ENCODE measurements at regions not wholly inside any gene's neighbourhood (a gene's known extent, or its start where the extent isn't known, plus 50 kb on each side); places are given as distances from the start of the nearest gene placed in this dataset.

- FAIRE-seq (no peak), DNase-seq (ENCODE audit: insufficient read length, low spot score) (no peak)
- TF ChIP-seq POLR2A (IDR thresholded peaks at IDR 0.05; ENCODE audit: low read depth, low read length) (no peak), POLR2AphosphoS5 (IDR thresholded peaks at IDR 0.05; ENCODE audit: low read depth, low read length) (no peak), PAX5 (IDR thresholded peaks at IDR 0.05; ENCODE audit: insufficient read depth, low read length, severe bottlenecking) (no peak), TAF1 (IDR thresholded peaks at IDR 0.05; ENCODE audit: low read depth, low read length) (no peak)
These were observed 998.3 kb downstream of the EFNB2 start for GRCh38 chr13:105537113-105537512.

GRCh38 chr13:105530468-105530867 lies 1005.0 kb downstream of the EFNB2 start:
- DNase-seq (ENCODE audit: insufficient read length, low spot score) (no peak), FAIRE-seq (no peak)
- no peak for TF ChIP-seq PAX5 (IDR thresholded peaks at IDR 0.05; ENCODE audit: insufficient read depth, low read length, severe bottlenecking)
- TF ChIP-seq POU2F2 (IDR thresholded peaks at IDR 0.05; ENCODE audit: low read depth, low read length) = no peak
- no peak for TF ChIP-seq POLR2A (IDR thresholded peaks at IDR 0.05; ENCODE audit: low read depth, low read length)
- TF ChIP-seq SPI1 (IDR thresholded peaks at IDR 0.05; ENCODE audit: low read depth, low read length) = no peak
- TF ChIP-seq TAF1 (IDR thresholded peaks at IDR 0.05; ENCODE audit: low read depth, low read length) = no peak
- no peak for TF ChIP-seq POLR2AphosphoS5 (IDR thresholded peaks at IDR 0.05; ENCODE audit: low read depth, low read length)

GRCh38 chr13:105527127-105527526 lies 1008.3 kb downstream of the EFNB2 start:
- FAIRE-seq (no peak), DNase-seq (ENCODE audit: insufficient read length, low spot score) (no peak)
- no peak for TF ChIP-seq POU2F2 (IDR thresholded peaks at IDR 0.05; ENCODE audit: low read depth, low read length)
- TF ChIP-seq POLR2AphosphoS5 (IDR thresholded peaks at IDR 0.05; ENCODE audit: low read depth, low read length) = no peak
- no peak for TF ChIP-seq SPI1 (IDR thresholded peaks at IDR 0.05; ENCODE audit: low read depth, low read length)
- no peak for TF ChIP-seq TAF1 (IDR thresholded peaks at IDR 0.05; ENCODE audit: low read depth, low read length)
- no peak for TF ChIP-seq POLR2A (IDR thresholded peaks at IDR 0.05; ENCODE audit: low read depth, low read length)
- TF ChIP-seq PAX5 (IDR thresholded peaks at IDR 0.05; ENCODE audit: insufficient read depth, low read length, severe bottlenecking) = no peak

GRCh38 chr13:105519771-105520170 lies 1015.7 kb downstream of the EFNB2 start:
- FAIRE-seq (no peak), DNase-seq (ENCODE audit: insufficient read length, low spot score) (no peak)
- TF ChIP-seq POU2F2 (IDR thresholded peaks at IDR 0.05; ENCODE audit: low read depth, low read length) (no peak), POLR2A (IDR thresholded peaks at IDR 0.05; ENCODE audit: low read depth, low read length) (no peak), PAX5 (IDR thresholded peaks at IDR 0.05; ENCODE audit: insufficient read depth, low read length, severe bottlenecking) (no peak), TAF1 (IDR thresholded peaks at IDR 0.05; ENCODE audit: low read depth, low read length) (no peak), SPI1 (IDR thresholded peaks at IDR 0.05; ENCODE audit: low read depth, low read length) (no peak), POLR2AphosphoS5 (IDR thresholded peaks at IDR 0.05; ENCODE audit: low read depth, low read length) (no peak)

- peak; percentile 23 for FAIRE-seq
- DNase-seq (ENCODE audit: insufficient read length, low spot score) = no peak
- no peak for TF ChIP-seq POLR2AphosphoS5 (IDR thresholded peaks at IDR 0.05; ENCODE audit: low read depth, low read length)
- TF ChIP-seq PAX5 (IDR thresholded peaks at IDR 0.05; ENCODE audit: insufficient read depth, low read length, severe bottlenecking) = no peak
- TF ChIP-seq POLR2A (IDR thresholded peaks at IDR 0.05; ENCODE audit: low read depth, low read length) = no peak
- TF ChIP-seq TAF1 (IDR thresholded peaks at IDR 0.05; ENCODE audit: low read depth, low read length) = no peak
- no peak for TF ChIP-seq POU2F2 (IDR thresholded peaks at IDR 0.05; ENCODE audit: low read depth, low read length)
- no peak for TF ChIP-seq SPI1 (IDR thresholded peaks at IDR 0.05; ENCODE audit: low read depth, low read length)
These were observed 1017.4 kb downstream of the EFNB2 start for GRCh38 chr13:105518086-105518485.

- no peak for FAIRE-seq
These were observed 1021.1 kb downstream of the EFNB2 start for GRCh38 chr13:105514401-105514800.

GRCh38 chr13:105513448-105513847 lies 1022.0 kb downstream of the EFNB2 start:
- TF ChIP-seq POU2F2 (IDR thresholded peaks at IDR 0.05; ENCODE audit: low read depth, low read length) (no peak), SPI1 (IDR thresholded peaks at IDR 0.05; ENCODE audit: low read depth, low read length) (no peak), POLR2A (IDR thresholded peaks at IDR 0.05; ENCODE audit: low read depth, low read length) (no peak), TAF1 (IDR thresholded peaks at IDR 0.05; ENCODE audit: low read depth, low read length) (no peak), POLR2AphosphoS5 (IDR thresholded peaks at IDR 0.05; ENCODE audit: low read depth, low read length) (no peak), PAX5 (IDR thresholded peaks at IDR 0.05; ENCODE audit: insufficient read depth, low read length, severe bottlenecking) (no peak)
- DNase-seq (ENCODE audit: insufficient read length, low spot score) (no peak), FAIRE-seq (no peak)

More at GRCh38 chr13:105514401-105514800, 1021.1 kb downstream of the EFNB2 start:
- no peak for DNase-seq (ENCODE audit: insufficient read length, low spot score)
- TF ChIP-seq TAF1 (IDR thresholded peaks at IDR 0.05; ENCODE audit: low read depth, low read length) (no peak), POLR2AphosphoS5 (IDR thresholded peaks at IDR 0.05; ENCODE audit: low read depth, low read length) (no peak), PAX5 (IDR thresholded peaks at IDR 0.05; ENCODE audit: insufficient read depth, low read length, severe bottlenecking) (no peak), SPI1 (IDR thresholded peaks at IDR 0.05; ENCODE audit: low read depth, low read length) (no peak), POU2F2 (IDR thresholded peaks at IDR 0.05; ENCODE audit: low read depth, low read length) (no peak), POLR2A (IDR thresholded peaks at IDR 0.05; ENCODE audit: low read depth, low read length) (no peak)

- TF ChIP-seq POLR2AphosphoS5 (IDR thresholded peaks at IDR 0.05; ENCODE audit: low read depth, low read length) (no peak), PAX5 (IDR thresholded peaks at IDR 0.05; ENCODE audit: insufficient read depth, low read length, severe bottlenecking) (no peak)
- DNase-seq (ENCODE audit: insufficient read length, low spot score) (no peak), FAIRE-seq (no peak)
These were observed 1025.3 kb downstream of the EFNB2 start for GRCh38 chr13:105509981-105510762.

- TF ChIP-seq PAX5 (IDR thresholded peaks at IDR 0.05; ENCODE audit: insufficient read depth, low read length, severe bottlenecking) (no peak), TAF1 (IDR thresholded peaks at IDR 0.05; ENCODE audit: low read depth, low read length) (no peak), POLR2AphosphoS5 (IDR thresholded peaks at IDR 0.05; ENCODE audit: low read depth, low read length) (no peak)
- no peak for DNase-seq (ENCODE audit: insufficient read length, low spot score)
- no peak for FAIRE-seq
These were observed 1029.0 kb downstream of the EFNB2 start for GRCh38 chr13:105506463-105506862.

- TF ChIP-seq POLR2A (IDR thresholded peaks at IDR 0.05; ENCODE audit: low read depth, low read length) (no peak), POLR2AphosphoS5 (IDR thresholded peaks at IDR 0.05; ENCODE audit: low read depth, low read length) (no peak), PAX5 (IDR thresholded peaks at IDR 0.05; ENCODE audit: insufficient read depth, low read length, severe bottlenecking) (no peak), SPI1 (IDR thresholded peaks at IDR 0.05; ENCODE audit: low read depth, low read length) (no peak), TAF1 (IDR thresholded peaks at IDR 0.05; ENCODE audit: low read depth, low read length) (no peak), POU2F2 (IDR thresholded peaks at IDR 0.05; ENCODE audit: low read depth, low read length) (no peak)
These were observed 1033.3 kb downstream of the EFNB2 start for GRCh38 chr13:105502193-105502592.

More at GRCh38 chr13:105502193-105502592, 1033.3 kb downstream of the EFNB2 start:
- DNase-seq (ENCODE audit: insufficient read length, low spot score) (no peak), FAIRE-seq (no peak)

Data from GM12891 (cell line).